ENCODE measurements at regions not wholly inside any gene's neighbourhood (a gene's known extent, or its start where the extent isn't known, plus 50 kb on each side); places are given as distances from the start of the nearest gene placed in this dataset.

- TF ChIP-seq CTCF (IDR thresholded peaks at IDR 0.05) (no peak), POLR2A (IDR thresholded peaks at IDR 0.05) (no peak), POLR2AphosphoS5 (IDR thresholded peaks at IDR 0.05; ENCODE audit: insufficient read depth in 1 of 2, low read depth in 1 of 2) (no peak)
These were observed 60.5 kb upstream of the HAND1 start for GRCh38 chr5:154538492-154538891.

Data from vagina (tissue), 2 donors.